ENCODE measurements at regions not wholly inside any gene's neighbourhood (a gene's known extent, or its start where the extent isn't known, plus 50 kb on each side); places are given as distances from the start of the nearest gene placed in this dataset.

DNA sequence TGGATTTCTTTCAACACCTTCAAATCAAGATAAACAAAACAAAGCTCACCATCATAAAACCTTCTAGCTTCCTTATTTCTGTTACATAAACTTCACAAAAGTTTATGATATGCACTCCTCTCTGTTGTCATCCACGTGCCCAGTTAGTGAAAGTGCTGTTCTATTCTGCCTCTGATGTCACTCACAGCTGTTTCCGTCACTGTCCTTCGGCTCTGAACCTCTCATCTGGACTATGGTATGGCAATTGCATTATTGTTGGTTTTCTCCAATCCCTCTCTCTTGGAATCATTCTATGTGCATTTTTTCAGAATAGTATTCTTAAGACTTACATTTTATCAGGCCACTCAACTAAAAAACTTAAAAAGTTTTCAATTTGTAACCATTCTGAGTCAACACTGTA, 264.2 kb upstream of the DAPK1 start:
- TF ChIP-seq, protein P1, sequence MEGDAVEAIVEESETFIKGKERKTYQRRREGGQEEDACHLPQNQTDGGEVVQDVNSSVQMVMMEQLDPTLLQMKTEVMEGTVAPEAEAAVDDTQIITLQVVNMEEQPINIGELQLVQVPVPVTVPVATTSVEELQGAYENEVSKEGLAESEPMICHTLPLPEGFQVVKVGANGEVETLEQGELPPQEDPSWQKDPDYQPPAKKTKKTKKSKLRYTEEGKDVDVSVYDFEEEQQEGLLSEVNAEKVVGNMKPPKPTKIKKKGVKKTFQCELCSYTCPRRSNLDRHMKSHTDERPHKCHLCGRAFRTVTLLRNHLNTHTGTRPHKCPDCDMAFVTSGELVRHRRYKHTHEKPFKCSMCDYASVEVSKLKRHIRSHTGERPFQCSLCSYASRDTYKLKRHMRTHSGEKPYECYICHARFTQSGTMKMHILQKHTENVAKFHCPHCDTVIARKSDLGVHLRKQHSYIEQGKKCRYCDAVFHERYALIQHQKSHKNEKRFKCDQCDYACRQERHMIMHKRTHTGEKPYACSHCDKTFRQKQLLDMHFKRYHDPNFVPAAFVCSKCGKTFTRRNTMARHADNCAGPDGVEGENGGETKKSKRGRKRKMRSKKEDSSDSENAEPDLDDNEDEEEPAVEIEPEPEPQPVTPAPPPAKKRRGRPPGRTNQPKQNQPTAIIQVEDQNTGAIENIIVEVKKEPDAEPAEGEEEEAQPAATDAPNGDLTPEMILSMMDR (IDR thresholded peaks at IDR 0.05; ENCODE audit: insufficient read depth, low read length), result no peak
- TF ChIP-seq POLR2AphosphoS5 (IDR thresholded peaks at IDR 0.05; ENCODE audit: low read depth), result no peak
- TF ChIP-seq GABPA (IDR thresholded peaks at IDR 0.05; ENCODE audit: low read depth), result no peak
